K562 (cell line): ENCODE measurements at regions not wholly inside any gene's neighbourhood (a gene's known extent, or its start where the extent isn't known, plus 50 kb on each side); places are given as distances from the start of the nearest gene placed in this dataset.

Experiments used
- ATAC-seq: fragments of 200-7000 bp; cut with Tn5 transposase; 3 replicates; pipeline ENCODE4 v1.9.1; 2020; ENCODE audit warnings: moderate library complexity
- BruUV-seq: library from RNA; stranded (reverse); fragments of 400-500 nt; replicated peaks from 2 replicates; lab custom pipeline; 2021; lab: Mats Ljungman, UMichigan
- CTCF ChIA-PET: fragments of 300-600 bp; formaldehyde crosslinking; extraction: SDS; loops from one replicate; lab custom pipeline; 2021; ENCODE audit warnings: low intra/inter-chr PET ratio; lab: Yijun Ruan, JAX
- POLR2A ChIA-PET: fragments of 300-600, 350-650 bp; sonication (Branson Sonifier 250); formaldehyde crosslinking; extraction: SDS; loops from one replicate; lab custom pipeline; 2021; ENCODE audit warnings: antibody characterized with exemption, inconsistent platforms; lab: Yijun Ruan, JAX
- DNase-seq, 4 experiments: peaks; one replicate each; pipeline versions ENCODE4 v3.0.0 to v3.0.0-alpha.2; 2011 to 2018; ENCODE audit warnings: low spot score in 3 of 4, mixed read lengths in 3 of 4; ENCODE audit errors: extremely low read depth in 1 of 4
- FAIRE-seq: peaks from 2 replicates; lab custom pipeline; 2011; peaks lifted over from hg19 to GRCh38; lab: Jason Lieb, UNC
- H2AFZ ChIP-seq: 2 replicates; pipeline ENCODE4 v1.6.0; 2011; ENCODE audit warnings: low read depth, low read length, control low read depth, inconsistent platforms
- H3K27ac ChIP-seq: fragments of 200-600 bp; 3 replicates; pipeline ENCODE4 v1.8.0; 2011; ENCODE audit warnings: low read depth, mild to moderate bottlenecking, control low read depth, inconsistent platforms, low read length, moderate library complexity, mixed read lengths; ENCODE audit errors: extremely low read depth
- H3K27me3 ChIP-seq, 2 experiments: fragments of 300-600 bp in 1 of 2; 2 replicates in 1 of 2; 3 replicates in 1 of 2; pipeline versions ENCODE4 v1.6.0 to v1.8.0; 2011; ENCODE audit warnings: inconsistent platforms in 2 of 2, low read length in 2 of 2, mild to moderate bottlenecking in 1 of 2, mixed read lengths in 1 of 2, moderate library complexity in 1 of 2; ENCODE audit not compliant: control insufficient read depth in 2 of 2, insufficient read depth in 2 of 2
- H3K36me3 ChIP-seq: fragments of 300-600 bp; 3 replicates; pipeline ENCODE4 v1.8.0; 2011; ENCODE audit warnings: mild to moderate bottlenecking, low read length, inconsistent platforms; ENCODE audit not compliant: control insufficient read depth, insufficient read depth
- H3K4me1 ChIP-seq, 2 experiments: fragments of 200-600 bp in 1 of 2; replicated peaks in 1 of 2; 2 replicates in 1 of 2; 3 replicates in 1 of 2; pipeline versions ENCODE4 v1.5.1 to v1.8.0; 2011; ENCODE audit warnings: inconsistent platforms in 2 of 2, low read length in 2 of 2, mild to moderate bottlenecking in 1 of 2, mixed read lengths in 1 of 2, moderate library complexity in 1 of 2; ENCODE audit not compliant: control insufficient read depth in 2 of 2, insufficient read depth in 2 of 2
- H3K4me2 ChIP-seq: 2 replicates; pipeline ENCODE4 v1.6.1; 2011; ENCODE audit warnings: low read length, control low read depth, inconsistent platforms, mixed read lengths; ENCODE audit not compliant: insufficient read depth
- H3K4me3 ChIP-seq: fragments of 200-600 bp; sonication (generic), shearing (Covaris generic); 2 replicates; pipeline ENCODE4 v1.5.1; 2016; ENCODE audit warnings: control low read depth, inconsistent platforms
- H3K79me2 ChIP-seq: fragments of 200-600 bp; 3 replicates; pipeline ENCODE4 v1.8.0; 2011; ENCODE audit warnings: low read length, inconsistent platforms; ENCODE audit not compliant: control insufficient read depth, insufficient read depth
- H3K9ac ChIP-seq, 2 experiments: 2 replicates each; pipeline versions ENCODE4 v1.6.0 to v1.6.1; 2011; ENCODE audit warnings: low read depth in 2 of 2, low read length in 2 of 2, control low read depth in 1 of 2, inconsistent platforms in 1 of 2, mild to moderate bottlenecking in 1 of 2, mixed read lengths in 1 of 2; ENCODE audit not compliant: insufficient read depth in 1 of 2
- H3K9me1 ChIP-seq: one replicate; pipeline ENCODE4 v1.6.0; 2011; ENCODE audit warnings: inconsistent platforms, mild to moderate bottlenecking, low read length, moderate library complexity; ENCODE audit not compliant: control insufficient read depth, insufficient read depth
- H3K9me3 ChIP-seq: replicated peaks from 2 replicates; pipeline ENCODE4 v1.5.1; 2011; ENCODE audit warnings: low read depth, low read length, inconsistent platforms; ENCODE audit not compliant: control insufficient read depth, insufficient read depth
- H4K20me1 ChIP-seq: replicated peaks from 2 replicates; pipeline ENCODE4 v1.6.1; 2011; ENCODE audit warnings: low read length, inconsistent platforms, mixed read lengths; ENCODE audit not compliant: control insufficient read depth, insufficient read depth
- ELF1 ChIP-seq: fragments of 200-800 bp; sonication (Bioruptor generic); IDR thresholded peaks from 2 replicates; pipeline ENCODE4 v1.6.1; 2016; ENCODE audit warnings: missing genetic modification characterization, missing compliant biosample characterization
- ELF4 ChIP-seq: fragments of 450-650 bp; formaldehyde crosslinking; IDR thresholded peaks from 2 replicates; pipeline ENCODE4 v1.4.0; 2022; ENCODE audit warnings: missing genetic modification characterization
- MYC ChIP-seq, 2 experiments: fragments of 250-450 bp in 1 of 2; sonication (Bioruptor Pico) in 1 of 2; IDR thresholded peaks; 2 replicates each; pipeline versions ENCODE4 v1.5.1 to v1.6.1; 2012 to 2021; ENCODE audit warnings: low read depth in 2 of 2, borderline replicate concordance in 1 of 2, improper control_type of control experiment in 1 of 2, low read length in 1 of 2, mild to moderate bottlenecking in 1 of 2, moderate library complexity in 1 of 2
- RBBP5 ChIP-seq: fragments of 200-600 bp; sonication (generic); IDR thresholded peaks from 2 replicates; pipeline ENCODE4 v1.6.1; 2012; ENCODE audit warnings: borderline replicate concordance, mild to moderate bottlenecking, low read length, control low read depth, inconsistent platforms; ENCODE audit not compliant: insufficient read depth, poor library complexity, severe bottlenecking
- TOE1 ChIP-seq, 2 experiments: fragments of 450-650 bp in 1 of 2; sonication (generic) in 1 of 2; formaldehyde crosslinking in 1 of 2; IDR thresholded peaks; 2 replicates each; pipeline versions ENCODE4 v1.7.1 to v1.8.0; 2016 to 2022; ENCODE audit warnings: borderline replicate concordance in 2 of 2, mild to moderate bottlenecking in 2 of 2, antibody characterized with exemption in 1 of 2, inconsistent platforms in 1 of 2, low read depth in 1 of 2, missing genetic modification reagents in 1 of 2, moderate library complexity in 1 of 2
- WGBS: fragments of 100-300 bp; shearing (Covaris generic); methylation state at CpG from one replicate; pipeline ENCODE4 v1.1.6; 2016; ENCODE audit warnings: low coverage, mixed read lengths; ENCODE audit not compliant: insufficient coverage; ENCODE audit errors: missing lambda C conversion rate; 5-methylcytosine and 5-hydroxymethylcytosine counted together
- in situ Hi-C: fragments of 300-500 bp; cut with MboI; formaldehyde crosslinking; loops from 4 replicates; pipeline ENCODE4 v1.15.0; 2018; ENCODE audit warnings: inconsistent platforms, mixed read lengths
- intact Hi-C: fragments of 100-400 bp; cut with micrococcal nuclease; formaldehyde crosslinking; loops from 2 replicates; pipeline ENCODE4 v1.14.2; 2022
- TF ChIP-seq, protein P1 (sequence below), 2 experiments: fragments of 250-450 bp in 1 of 2; fragments of 450-650 bp in 1 of 2; sonication (Bioruptor Pico) in 1 of 2; IDR thresholded peaks; 2 replicates each; pipeline versions ENCODE4 v1.6.1 to v1.8.0; 2016 to 2021; ENCODE audit warnings: mild to moderate bottlenecking in 2 of 2, moderate library complexity in 2 of 2, missing compliant biosample characterization in 1 of 2, missing genetic modification characterization in 1 of 2
- TF ChIP-seq, protein P2 (sequence below): fragments of 450-650 bp; IDR thresholded peaks from 2 replicates; pipeline ENCODE4 v1.6.1; 2017; ENCODE audit warnings: antibody characterized with exemption
- TF ChIP-seq, protein P3 (sequence below): fragments of 450-650 bp; IDR thresholded peaks from 2 replicates; pipeline ENCODE4 v1.7.0; 2016; ENCODE audit warnings: borderline replicate concordance
- TF ChIP-seq, protein P4 (sequence below): IDR thresholded peaks from 2 replicates; pipeline ENCODE4 v1.6.1; 2011; ENCODE audit not compliant: insufficient read length; ENCODE audit errors: extremely low read depth

DNA sequence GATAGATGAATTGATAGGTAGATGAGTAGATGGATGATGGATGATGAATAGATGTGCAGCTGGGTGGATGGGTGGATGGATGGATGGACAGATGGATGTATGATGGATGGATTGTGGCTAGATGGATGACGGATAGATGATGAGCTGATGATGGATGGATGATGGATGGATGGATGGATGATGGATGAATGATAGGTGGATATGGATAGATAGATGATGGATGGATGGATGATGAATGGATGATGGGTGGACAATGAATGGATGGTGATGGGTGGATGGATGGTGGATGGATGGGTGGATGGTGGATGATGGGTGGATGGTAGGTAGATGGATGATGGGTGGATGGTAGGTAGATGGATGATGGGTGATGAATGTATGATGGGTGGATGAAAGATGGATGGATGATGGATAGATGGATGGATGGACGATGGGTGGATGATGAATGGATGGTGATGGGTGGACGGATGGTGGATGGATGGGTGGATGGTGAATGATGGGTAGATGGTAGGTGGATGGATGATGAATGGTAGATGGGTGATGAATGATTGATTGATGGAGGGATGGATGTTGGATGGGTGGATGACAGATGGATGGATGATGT lies 1261.7 kb downstream of the BRD1 start (continued):
- TF ChIP-seq, protein P1, sequence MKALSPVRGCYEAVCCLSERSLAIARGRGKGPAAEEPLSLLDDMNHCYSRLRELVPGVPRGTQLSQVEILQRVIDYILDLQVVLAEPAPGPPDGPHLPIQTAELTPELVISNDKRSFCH (CRISPR knock-in tag; IDR thresholded peaks at IDR 0.05), result no peak
- TF ChIP-seq, protein P1 (tag; IDR thresholded peaks at IDR 0.05), result no peak
- TF ChIP-seq RBBP5, result no peak
- TF ChIP-seq, protein P2, sequence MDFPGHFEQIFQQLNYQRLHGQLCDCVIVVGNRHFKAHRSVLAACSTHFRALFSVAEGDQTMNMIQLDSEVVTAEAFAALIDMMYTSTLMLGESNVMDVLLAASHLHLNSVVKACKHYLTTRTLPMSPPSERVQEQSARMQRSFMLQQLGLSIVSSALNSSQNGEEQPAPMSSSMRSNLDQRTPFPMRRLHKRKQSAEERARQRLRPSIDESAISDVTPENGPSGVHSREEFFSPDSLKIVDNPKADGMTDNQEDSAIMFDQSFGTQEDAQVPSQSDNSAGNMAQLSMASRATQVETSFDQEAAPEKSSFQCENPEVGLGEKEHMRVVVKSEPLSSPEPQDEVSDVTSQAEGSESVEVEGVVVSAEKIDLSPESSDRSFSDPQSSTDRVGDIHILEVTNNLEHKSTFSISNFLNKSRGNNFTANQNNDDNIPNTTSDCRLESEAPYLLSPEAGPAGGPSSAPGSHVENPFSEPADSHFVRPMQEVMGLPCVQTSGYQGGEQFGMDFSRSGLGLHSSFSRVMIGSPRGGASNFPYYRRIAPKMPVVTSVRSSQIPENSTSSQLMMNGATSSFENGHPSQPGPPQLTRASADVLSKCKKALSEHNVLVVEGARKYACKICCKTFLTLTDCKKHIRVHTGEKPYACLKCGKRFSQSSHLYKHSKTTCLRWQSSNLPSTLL, result no peak

DNA sequence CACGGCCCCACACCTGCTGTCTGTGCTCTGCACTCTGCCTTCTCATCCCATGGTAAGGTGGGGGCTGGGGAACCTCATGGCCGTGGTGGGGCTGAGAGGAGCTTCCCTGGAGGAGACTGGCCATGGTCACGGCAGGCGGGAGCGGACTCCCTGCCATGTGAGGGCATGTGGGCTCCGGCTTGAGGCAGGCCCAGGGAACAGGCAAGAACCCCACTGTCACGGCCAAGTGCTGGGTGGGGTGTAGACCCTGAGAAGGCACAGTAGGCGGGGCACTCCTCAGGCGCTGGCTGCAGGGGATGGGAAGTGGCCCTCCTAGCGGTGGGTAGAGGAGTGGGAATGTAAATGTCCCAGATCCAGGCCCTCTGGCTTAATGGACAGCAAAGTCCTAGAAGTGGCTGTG lies 1262.7 kb downstream of the BRD1 start:
- H3K4me1 ChIP-seq, result peaks cover 0 to 6% of the 10 kb centered on the region in 2 experiments; a peak in 2 of 5 replicates
- no peaks in the 10 kb centered on the region for H4K20me1 ChIP-seq
- no peak overlapping the region for H3K4me3 ChIP-seq
- 9% methylated on average over 9 of the region's 10 CpGs for WGBS
- POLR2A ChIA-PET, result interaction anchor here (1.2 to 1.6 kb wide), 2 partner anchors 10 to 26 kb away, joined by 3 read pairs; no protein-coding TSS in a partner anchor
- H3K9me1 ChIP-seq, result no peaks in the 10 kb centered on the region
- no peaks in the 10 kb centered on the region for H3K79me2 ChIP-seq
- FAIRE-seq, result no peak
- ATAC-seq, result no peak
- H3K9ac ChIP-seq, result no peak overlapping the region
- H2AFZ ChIP-seq, result no peak overlapping the region
- H3K27ac ChIP-seq, result no peak overlapping the region
- H3K36me3 ChIP-seq, result no peaks in the 10 kb centered on the region
- H3K27me3 ChIP-seq, result no peaks in the 10 kb centered on the region
- TF ChIP-seq MYC (IDR thresholded peaks at IDR 0.05; ENCODE audit: low read depth, low read length) (no peak), MYC (CRISPR knock-in tag; IDR thresholded peaks at IDR 0.05; ENCODE audit: borderline replicate concordance, low read depth) (no peak), ELF1 (tag) (no peak), TOE1 (IDR thresholded peaks at IDR 0.05; ENCODE audit: borderline replicate concordance) (no peak), TOE1 (CRISPR knock-in tag; IDR thresholded peaks at IDR 0.05; ENCODE audit: borderline replicate concordance, low read depth) (no peak), ELF4 (CRISPR knock-in tag) (no peak)
- TF ChIP-seq, protein P3, sequence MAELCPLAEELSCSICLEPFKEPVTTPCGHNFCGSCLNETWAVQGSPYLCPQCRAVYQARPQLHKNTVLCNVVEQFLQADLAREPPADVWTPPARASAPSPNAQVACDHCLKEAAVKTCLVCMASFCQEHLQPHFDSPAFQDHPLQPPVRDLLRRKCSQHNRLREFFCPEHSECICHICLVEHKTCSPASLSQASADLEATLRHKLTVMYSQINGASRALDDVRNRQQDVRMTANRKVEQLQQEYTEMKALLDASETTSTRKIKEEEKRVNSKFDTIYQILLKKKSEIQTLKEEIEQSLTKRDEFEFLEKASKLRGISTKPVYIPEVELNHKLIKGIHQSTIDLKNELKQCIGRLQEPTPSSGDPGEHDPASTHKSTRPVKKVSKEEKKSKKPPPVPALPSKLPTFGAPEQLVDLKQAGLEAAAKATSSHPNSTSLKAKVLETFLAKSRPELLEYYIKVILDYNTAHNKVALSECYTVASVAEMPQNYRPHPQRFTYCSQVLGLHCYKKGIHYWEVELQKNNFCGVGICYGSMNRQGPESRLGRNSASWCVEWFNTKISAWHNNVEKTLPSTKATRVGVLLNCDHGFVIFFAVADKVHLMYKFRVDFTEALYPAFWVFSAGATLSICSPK, result no peak
- TF ChIP-seq, protein P4, sequence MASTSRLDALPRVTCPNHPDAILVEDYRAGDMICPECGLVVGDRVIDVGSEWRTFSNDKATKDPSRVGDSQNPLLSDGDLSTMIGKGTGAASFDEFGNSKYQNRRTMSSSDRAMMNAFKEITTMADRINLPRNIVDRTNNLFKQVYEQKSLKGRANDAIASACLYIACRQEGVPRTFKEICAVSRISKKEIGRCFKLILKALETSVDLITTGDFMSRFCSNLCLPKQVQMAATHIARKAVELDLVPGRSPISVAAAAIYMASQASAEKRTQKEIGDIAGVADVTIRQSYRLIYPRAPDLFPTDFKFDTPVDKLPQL, result no peak
- DNase-seq, result no peak
- CTCF ChIA-PET, result interaction anchor here (0.6 kb wide), 1 partner anchor 24 kb away, joined by 3 read pairs; no protein-coding TSS in a partner anchor
- intact Hi-C loops (no loop called here), in situ Hi-C loops (no loop called here)
- no TSS peak for BruUV-seq
- no peak overlapping the region for H3K4me2 ChIP-seq
- no peaks in the 10 kb centered on the region for H3K9me3 ChIP-seq
